Ureter (tissue), 1 donor: ENCODE measurements at regions not wholly inside any gene's neighbourhood (a gene's known extent, or its start where the extent isn't known, plus 50 kb on each side); places are given as distances from the start of the nearest gene placed in this dataset.

Experiments
- DNase-seq: peaks from one replicate; pipeline ENCODE4 v3.0.0-alpha.2; 2020; ENCODE audit warnings: low spot score
- donor health status: DM: yes; HTN: yes; CAD: no.

- DNase-seq, result no peak
Observed at GRCh38 chr2:144333143-144333555, 186.8 kb downstream of the ZEB2 start.

DNA sequence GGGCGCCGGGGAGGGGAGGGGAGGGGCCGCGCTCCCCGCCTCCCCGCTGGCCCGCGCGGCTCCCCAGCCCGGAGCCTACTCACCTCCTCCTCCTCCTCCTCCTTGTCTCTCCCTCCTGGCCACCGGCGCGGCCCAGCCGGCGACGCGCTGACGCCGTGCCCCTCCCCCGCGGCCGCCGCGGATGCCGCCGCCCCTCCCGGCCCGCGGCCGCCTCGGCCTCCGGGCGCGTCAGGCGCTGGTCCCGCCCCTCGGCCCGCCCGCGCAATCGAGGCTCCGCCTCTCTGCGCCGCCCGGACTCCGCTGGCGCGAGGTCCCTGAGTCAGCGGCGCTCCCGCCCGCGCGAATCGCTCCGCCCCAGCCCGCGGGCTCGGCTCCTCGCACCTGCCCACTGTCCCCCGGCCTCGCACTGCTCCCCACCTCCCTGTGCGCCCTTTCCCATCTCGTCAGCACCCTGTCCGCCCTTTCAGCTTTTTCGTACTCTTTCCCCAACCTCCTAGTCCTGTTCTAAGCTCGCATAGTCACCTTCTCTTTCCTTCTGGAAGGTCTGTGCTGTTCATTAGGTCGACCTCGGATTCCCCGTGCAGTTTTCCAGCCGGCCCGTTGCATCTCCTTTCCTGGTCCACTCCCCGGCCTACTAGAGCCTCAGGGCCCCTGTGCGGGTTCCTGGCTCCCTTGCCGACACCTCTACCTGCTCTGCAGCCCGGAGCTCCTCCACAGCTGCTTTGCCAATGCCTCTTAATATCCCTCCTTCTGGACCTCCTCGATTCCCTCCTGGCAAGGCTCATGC, 187.4 kb downstream of the ZEB2 start:
- DNase-seq, result peak; percentile 84

DNA sequence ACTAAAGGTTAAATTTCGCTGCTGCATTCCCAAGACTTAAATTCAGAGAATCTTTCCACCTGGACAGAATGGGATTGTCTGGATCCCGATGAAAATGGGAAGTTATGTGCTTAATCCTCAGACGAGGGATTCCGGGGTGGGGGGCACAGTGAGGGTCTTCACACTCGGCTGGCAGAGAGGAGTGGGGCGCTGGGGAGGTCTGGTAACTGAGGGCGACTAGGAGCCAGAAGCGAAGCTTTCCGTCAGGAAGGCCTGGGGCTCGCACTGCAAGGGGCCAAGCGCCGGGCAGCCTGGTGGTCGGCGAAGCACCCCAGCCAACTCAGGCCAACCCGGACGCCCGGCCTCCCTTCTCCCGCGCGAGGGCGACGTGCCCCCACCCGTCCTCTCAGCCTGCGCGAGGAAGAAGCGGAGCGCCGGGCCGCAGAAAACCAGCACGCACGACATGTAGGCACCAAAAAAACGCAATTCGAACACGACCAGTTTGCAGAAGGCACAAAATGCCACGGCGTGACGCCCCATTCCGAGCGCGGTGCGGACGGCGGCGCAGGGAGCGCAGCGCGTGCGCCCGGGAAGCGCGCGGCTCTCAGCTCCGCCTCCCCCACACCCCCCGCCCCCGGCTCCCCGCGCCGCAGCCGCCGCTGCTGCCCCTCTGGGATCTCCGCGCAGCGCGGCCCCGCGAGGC, 188.1 kb downstream of the ZEB2 start:
- peak; percentile 70 for DNase-seq

GRCh38 chr2:144330951-144331673, 188.8 kb downstream of the ZEB2 start:
- DNase-seq, result no peak

GRCh38 chr2:144329472-144329871, 190.4 kb downstream of the ZEB2 start:
- DNase-seq, result no peak

GRCh38 chr2:144328938-144329337, 191.0 kb downstream of the ZEB2 start:
- no peak for DNase-seq

DNA sequence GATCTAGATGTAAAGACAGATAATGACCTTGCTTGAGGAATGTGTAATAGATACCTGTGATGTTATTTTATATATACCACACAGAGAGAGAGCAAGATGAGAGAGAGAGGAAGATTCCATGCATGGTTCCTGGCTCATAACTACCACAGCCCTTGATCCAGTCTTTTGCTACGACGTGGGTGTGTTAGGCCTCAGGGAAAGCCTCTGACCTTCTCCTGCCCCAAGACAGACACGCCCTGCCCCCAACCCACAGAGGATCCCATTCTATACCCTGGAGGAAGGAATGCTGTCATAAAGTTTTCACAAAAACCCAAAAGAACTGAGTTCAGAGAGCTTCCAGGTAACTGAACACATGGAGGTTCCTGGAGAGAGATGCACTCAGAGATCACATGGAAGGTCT, 193.1 kb downstream of the ZEB2 start:
- DNase-seq, result no peak

DNA sequence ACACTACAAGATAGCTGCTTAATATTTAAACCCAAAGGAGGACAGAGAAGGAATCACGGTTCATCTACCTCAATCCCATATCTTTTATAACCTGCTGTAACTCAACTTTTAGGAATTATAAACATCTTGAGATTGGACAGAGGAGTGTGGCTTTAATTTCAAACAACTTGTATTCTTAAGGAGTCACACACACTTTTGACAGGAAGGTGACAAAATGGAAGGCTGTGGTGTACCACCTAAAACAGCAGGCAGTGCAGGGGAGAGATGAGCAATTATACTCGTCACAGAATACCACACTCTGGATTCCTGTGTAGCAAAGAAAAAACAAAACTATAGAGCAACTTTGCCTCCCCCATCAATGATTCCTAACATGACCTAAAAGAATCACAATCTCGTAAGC, 194.8 kb downstream of the ZEB2 start:
- no peak for DNase-seq

DNA sequence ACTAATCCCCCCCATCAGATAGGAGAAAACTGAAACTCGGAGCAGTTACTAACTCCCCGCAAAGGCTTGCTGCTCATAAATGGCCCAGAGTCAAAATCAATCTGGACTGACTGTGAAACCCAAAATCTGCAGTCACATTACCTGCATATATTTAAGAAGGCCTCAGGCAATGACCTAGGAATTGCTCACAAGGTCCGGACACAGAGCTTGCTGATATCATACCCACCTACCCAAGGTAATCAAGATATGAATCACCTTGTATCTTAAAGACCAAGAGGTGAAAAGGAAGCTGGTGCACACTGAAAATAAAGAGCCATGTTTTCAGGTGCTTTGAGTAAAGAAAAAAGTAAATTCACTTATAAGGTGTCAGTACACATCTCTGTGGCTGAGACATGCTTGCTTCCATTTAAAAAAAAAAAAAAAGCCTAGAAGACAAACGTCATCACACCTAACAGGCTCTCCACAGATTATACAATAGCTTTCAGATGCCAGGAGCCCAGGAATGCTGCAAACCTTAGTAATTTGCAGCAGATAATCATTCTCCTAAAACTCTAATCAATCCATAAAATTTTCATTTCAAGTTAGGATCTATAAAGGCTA, 195.4 kb downstream of the ZEB2 start:
- no peak for DNase-seq

DNA sequence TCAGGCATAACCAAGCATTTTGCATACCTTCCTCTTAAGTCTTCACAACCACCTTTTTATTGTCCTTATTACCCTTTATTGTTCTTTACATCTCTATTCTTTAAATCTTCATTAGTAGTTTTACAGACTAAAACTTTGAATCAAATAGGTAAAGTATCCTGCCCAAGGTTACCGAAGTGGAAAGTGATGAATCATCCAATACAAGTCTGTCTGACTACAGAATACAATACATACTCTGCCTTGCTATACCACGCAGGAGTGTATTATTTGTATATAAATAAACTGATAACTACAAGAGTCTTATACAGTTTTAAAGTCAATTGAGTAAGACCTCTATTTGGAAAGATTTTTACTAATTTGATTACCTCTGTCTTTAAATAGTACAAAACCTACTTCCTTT, 196.0 kb downstream of the ZEB2 start:
- DNase-seq, result no peak

- DNase-seq, result no peak
Observed at GRCh38 chr2:144322379-144322778, 197.5 kb downstream of the ZEB2 start.

DNA sequence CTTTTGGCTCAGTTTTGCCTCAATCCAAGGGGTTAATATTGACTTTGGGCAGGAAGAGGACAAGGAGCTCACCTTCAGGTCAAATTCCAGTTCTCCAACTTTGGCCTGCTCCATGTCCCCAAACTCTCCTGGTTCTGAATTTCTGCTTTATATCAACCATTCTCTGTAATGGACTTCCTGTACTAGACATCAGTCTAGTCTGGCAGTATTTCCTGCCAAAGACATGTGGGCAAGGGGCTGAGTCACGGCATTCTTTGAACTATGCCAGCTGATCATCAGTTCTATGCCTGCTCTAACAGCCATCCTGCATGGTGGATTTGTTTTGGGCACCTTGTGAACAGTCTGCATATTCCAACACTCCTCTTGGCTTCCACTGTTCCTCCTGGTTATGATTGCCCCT, 199.4 kb downstream of the ZEB2 start:
- no peak for DNase-seq

GRCh38 chr2:144317071-144317738, 202.7 kb downstream of the ZEB2 start:
- DNase-seq, result no peak

DNA sequence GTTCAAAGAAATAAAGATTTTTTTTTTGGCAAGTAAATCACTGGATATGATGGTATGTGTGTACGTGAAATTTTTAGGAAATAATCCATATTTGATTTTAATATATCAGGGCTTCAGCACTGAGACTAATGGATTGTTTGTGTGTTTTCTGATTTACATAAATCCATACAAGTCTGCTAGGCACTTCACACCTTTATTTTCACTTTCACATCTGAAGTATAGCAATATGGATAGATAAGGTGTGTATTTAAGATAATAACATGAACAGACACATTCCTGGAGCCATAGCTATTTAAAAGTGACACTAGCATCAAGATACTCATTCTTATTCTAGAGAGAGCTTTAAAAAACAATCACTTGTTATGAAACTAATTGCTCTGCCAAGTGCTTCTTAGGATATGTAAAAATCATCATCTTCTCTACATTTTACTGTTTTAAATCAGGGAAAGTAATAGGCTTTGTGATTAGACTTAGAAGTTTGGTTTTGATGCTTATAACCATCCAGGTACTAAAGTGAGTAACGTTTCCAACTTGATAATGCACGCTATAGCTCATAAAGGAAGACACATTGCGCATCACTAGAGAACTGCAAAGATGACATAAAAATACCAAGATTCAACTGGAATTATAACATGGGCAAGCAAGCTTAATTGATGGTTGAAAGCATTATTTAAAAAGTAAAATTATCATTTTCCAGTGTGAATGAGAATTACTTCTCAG, 208.9 kb downstream of the ZEB2 start:
- DNase-seq, result no peak

GRCh38 chr2:144310484-144310883, 209.4 kb downstream of the ZEB2 start:
- DNase-seq, result no peak

DNA sequence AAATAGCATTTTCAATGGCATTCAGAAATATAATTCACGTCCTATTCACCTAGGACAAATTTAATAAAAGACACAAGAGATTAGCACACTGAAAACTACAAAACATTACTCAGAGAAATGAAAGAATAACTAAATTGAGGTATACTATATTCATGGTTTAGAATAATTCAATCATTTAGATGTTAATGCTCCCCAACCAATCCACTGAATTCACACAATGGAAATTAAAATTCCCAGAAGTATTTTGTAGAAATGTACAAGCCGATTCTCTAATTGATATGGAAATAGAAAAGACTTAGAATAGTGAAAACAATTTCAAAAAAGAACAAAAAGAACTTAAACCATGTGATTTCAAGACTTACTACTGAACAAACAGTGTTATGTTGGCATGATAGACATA, 212.2 kb downstream of the ZEB2 start:
- DNase-seq, result no peak

DNA sequence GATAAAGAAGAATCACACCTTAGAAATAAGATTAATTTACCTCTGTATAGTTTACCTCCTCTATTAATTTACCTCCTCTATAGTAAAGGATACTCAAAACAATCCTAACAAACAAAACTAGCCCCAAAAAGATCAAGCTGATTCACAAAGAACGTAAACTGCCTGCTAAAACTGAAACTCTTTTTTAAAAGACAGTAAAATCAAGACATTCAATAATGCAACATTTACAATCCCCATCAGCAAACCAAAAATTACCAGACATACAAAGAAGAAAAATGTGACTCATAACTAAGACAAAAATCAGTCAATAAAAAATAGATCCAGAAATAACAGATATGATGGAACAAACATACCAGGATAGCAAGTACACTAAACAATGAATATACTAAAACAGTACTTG, 215.7 kb downstream of the ZEB2 start:
- no peak for DNase-seq

DNA sequence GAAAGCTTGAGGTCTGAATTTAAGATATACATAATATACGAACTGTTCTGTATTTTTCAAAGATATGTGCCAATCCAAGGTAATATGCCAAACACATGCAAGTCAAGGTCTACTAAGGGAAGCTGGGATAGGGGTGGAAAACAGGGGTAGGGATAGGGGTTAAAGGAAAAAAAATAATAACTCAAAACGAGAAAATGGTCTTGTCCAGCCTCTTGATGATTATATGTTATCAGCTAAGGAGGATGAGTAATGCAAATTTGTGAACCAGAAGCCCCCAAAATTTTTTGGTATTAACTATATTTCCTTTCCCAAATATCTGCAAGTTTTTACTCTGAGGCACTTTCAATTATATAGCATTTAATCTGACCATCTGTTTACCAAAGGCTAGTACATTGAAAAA, 219.3 kb downstream of the ZEB2 start:
- no peak for DNase-seq

GRCh38 chr2:144290276-144290675, 229.6 kb downstream of the ZEB2 start:
- no peak for DNase-seq

DNA sequence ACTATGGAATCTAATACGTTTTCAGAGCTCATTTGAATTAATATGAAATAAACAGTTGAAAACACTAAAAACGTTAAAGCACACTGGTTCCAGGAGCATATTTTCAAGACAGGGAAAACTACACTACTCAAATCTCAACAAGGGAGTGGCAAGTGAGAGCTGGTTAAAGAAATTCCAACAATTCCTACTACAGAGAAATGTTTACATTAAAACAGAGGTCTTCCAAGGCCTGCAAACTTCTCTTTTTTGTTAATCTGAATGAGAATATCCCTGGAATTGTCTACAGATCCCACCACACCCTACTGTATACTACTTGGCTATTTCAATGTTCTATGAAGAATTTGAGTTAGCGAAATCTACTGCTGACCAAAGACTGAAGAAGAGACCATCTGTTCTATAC, 231.5 kb downstream of the ZEB2 start:
- DNase-seq, result no peak

GRCh38 chr2:144285324-144285723, 234.6 kb downstream of the ZEB2 start:
- no peak for DNase-seq
